ENCODE measurements at regions not wholly inside any gene's neighbourhood (a gene's known extent, or its start where the extent isn't known, plus 50 kb on each side); places are given as distances from the start of the nearest gene placed in this dataset.

DNA sequence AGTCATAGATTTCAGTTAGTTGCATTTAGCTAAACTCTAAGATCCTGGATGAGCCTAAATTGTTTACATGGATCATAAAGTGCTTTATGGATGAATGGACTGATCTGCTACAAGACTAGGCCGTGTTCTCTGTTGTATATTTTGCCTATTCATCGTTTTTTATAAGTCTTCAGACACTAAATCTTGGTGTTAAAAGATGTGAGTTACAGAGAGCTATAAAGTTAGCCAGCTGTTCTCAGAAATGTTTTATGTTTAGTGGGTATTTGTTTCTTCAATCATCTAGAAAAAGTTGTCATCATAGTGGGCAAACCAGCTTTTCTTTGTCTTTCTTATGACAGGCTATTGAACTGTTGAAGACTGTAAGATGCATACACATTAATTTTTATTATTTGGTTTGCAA, 585.8 kb upstream of the SEMA6A start:
- TF ChIP-seq, protein P1, sequence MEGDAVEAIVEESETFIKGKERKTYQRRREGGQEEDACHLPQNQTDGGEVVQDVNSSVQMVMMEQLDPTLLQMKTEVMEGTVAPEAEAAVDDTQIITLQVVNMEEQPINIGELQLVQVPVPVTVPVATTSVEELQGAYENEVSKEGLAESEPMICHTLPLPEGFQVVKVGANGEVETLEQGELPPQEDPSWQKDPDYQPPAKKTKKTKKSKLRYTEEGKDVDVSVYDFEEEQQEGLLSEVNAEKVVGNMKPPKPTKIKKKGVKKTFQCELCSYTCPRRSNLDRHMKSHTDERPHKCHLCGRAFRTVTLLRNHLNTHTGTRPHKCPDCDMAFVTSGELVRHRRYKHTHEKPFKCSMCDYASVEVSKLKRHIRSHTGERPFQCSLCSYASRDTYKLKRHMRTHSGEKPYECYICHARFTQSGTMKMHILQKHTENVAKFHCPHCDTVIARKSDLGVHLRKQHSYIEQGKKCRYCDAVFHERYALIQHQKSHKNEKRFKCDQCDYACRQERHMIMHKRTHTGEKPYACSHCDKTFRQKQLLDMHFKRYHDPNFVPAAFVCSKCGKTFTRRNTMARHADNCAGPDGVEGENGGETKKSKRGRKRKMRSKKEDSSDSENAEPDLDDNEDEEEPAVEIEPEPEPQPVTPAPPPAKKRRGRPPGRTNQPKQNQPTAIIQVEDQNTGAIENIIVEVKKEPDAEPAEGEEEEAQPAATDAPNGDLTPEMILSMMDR (IDR thresholded peaks at IDR 0.05 in 8 of 11, conservative IDR thresholded peaks at IDR 0.05 in 3 of 11) = no peak
- TF ChIP-seq POLR2A (IDR thresholded peaks at IDR 0.05) = no peak

All from spleen (tissue), 7 donors.